ENCODE measurements at regions not wholly inside any gene's neighbourhood (a gene's known extent, or its start where the extent isn't known, plus 50 kb on each side); places are given as distances from the start of the nearest gene placed in this dataset.

- no peak for TF ChIP-seq ZNF274 (IDR thresholded peaks at IDR 0.05; ENCODE audit: low read depth, low read length)
- TF ChIP-seq YY1 (IDR thresholded peaks at IDR 0.05; ENCODE audit: insufficient read depth, insufficient read length), result no peak
- no peak for TF ChIP-seq SUZ12 (IDR thresholded peaks at IDR 0.05; ENCODE audit: extremely low read depth, insufficient read depth, insufficient read length)
These were observed 91.8 kb upstream of the CXCL14 start for GRCh38 chr5:135670588-135670987.

Measured in NT2/D1 (cell line).